GM19467 (cell line): ENCODE measurements at regions not wholly inside any gene's neighbourhood (a gene's known extent, or its start where the extent isn't known, plus 50 kb on each side); places are given as distances from the start of the nearest gene placed in this dataset.

Experiments used
- ATAC-seq: cut with Tn5 transposase; IDR thresholded peaks from one replicate; pipeline ENCODE4 v1.9.1; 2021; ENCODE audit warnings: mild to moderate bottlenecking, moderate library complexity; ENCODE audit not compliant: unreplicated experiment

DNA sequence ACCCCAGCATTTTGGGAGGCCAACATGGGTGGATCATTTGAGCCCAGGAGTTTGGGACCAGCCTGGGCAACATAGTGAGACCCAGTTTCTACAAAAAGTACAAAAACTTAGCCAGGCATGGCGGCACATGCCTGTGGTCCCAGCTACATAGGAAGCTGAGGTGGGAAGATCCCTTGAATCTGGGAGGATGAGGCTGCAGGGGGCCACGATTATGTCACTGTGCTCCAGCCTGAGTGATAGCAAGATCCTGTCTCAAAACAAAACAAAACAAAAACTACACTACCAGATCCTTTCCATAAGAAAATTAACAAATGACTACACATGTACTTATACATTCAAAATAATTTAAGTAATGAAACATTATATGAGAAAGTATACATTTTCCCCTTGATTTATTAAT is 116.4 kb upstream of the KLF6 start:
- ATAC-seq: no peak

DNA sequence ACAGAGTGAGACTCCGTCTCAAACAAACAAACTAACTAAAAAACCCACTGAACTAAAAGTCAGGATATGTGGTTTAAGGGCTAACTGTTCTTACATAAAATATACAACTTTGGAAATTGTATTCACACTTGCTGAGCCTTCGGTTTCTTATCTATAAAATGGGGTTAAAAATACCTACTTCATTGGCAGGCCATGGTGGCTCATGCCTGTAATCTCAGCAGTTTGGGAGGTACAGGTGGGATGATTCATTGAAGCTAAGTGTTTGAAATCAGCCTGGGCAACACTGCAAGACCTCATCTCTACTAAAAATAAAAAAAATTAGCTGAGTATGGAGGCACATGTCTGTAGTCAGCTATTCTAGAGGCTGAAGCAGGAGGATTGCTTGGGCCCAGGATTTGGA is 115.4 kb upstream of the KLF6 start:
- no peak for ATAC-seq

DNA sequence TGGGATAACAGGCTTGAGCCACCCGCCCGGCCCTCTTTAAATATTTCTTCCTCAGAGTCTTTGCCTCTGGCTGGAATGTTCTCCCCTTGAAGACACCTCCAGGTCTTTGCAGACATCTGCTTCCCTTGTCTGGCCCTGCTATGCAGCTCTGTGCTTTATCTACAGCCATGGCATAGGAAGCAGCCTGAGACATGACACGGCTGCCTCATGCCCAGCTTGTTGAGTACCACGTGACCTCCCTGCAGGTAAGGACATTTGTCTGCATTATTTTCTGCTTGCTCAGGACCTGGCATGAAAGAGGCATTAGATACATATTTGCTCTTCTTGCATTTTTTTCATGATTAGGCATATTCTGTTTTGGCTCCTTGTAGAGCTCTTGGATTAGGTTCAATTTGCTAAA is 113.8 kb upstream of the KLF6 start:
- ATAC-seq: no peak

DNA sequence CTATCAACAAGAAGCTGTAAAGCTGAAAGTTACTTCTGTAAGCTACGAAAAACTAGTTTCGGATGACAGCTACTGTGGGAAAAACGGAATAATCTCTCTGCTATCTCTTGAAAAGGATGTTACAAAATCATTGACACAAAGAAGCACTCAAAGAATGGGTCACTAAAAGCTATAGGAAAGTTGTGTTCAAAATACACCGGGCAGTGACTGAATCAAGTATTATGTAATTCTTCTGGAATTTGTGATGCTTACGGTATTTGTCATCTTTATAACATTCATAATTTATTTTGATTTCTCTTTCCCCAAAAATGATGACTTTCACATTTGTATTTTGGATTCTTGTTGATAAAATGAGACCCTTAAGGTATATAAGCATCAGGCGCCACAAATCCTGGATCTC is 112.1 kb upstream of the KLF6 start:
- no peak for ATAC-seq

DNA sequence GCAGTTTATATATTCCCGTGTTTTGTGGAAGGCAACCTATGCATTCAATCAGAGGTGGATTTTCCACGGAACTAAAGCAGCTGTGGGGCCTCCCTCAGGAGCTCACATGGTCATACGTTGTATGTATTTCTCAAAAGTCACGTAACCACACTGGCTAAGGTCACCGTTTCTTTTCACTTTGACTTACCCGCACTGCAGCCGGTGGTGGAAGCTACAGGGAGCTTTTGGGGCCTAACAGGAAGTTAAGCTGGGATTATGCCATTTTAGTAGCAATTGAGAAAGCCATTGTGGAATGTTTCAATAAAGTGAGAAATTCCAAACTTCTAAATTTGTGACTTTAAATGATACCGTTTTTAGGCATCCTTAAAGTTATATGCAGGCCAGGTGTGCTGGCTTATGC is 111.2 kb upstream of the KLF6 start:
- no peak for ATAC-seq

DNA sequence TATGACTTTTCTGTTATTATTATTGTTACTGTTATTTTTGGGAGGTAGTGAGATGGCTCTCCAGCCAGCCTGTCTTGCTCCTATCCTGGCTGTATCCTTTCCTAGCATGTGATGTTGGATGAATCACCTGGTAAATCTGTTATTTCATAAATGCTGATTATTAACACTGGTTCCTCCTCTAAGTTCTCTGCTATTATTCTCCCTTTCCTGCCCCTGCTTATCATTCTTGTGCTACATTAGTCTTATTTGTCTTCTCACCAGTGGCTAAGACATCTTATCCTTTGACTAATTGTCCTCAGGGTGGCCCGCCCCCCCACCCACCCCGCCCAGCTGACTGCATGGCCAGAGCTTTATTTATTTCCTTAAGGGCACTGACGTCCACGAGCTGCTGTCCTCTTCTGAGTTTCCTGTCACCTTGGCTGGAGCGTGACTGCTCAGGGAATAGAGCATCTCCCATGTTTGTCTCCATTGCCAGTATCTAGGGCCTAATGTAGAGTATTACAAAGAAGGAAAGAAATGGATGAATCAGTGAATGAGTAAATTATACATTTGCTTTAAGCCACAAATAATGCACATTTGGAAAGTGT is 110.1 kb upstream of the KLF6 start:
- ATAC-seq: no peak

DNA sequence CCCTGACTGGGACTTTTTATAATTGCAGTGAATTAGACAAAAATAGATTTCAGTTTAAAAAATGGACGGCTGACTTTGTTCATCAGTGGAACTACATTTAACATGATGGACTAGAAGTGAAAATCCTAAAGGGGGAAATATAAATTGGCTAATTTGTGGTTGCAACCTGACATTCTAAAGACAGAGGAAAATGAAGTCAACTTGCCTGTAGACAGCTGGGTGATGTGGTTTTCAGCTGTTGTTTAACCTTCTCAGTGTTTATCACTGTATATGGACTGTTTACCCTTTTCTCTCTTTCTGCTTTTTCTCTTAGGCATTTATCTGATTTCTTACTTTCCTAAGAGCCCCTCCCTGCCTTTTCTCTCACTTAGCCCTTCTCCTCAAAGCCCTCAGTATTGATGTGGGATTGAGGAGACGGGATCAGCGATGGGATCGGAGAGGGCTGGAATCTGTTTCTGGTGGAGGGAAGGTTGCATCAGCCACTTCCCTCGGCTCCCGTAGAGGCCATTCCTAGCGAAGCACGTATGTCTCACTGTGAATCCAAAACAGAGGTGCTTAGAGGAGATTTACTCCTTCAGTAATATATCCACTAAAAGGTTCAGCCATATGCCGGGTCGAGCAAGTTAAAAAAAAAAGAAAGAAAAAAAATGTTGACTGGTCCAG is 109.0 kb upstream of the KLF6 start:
- ATAC-seq: no peak

DNA sequence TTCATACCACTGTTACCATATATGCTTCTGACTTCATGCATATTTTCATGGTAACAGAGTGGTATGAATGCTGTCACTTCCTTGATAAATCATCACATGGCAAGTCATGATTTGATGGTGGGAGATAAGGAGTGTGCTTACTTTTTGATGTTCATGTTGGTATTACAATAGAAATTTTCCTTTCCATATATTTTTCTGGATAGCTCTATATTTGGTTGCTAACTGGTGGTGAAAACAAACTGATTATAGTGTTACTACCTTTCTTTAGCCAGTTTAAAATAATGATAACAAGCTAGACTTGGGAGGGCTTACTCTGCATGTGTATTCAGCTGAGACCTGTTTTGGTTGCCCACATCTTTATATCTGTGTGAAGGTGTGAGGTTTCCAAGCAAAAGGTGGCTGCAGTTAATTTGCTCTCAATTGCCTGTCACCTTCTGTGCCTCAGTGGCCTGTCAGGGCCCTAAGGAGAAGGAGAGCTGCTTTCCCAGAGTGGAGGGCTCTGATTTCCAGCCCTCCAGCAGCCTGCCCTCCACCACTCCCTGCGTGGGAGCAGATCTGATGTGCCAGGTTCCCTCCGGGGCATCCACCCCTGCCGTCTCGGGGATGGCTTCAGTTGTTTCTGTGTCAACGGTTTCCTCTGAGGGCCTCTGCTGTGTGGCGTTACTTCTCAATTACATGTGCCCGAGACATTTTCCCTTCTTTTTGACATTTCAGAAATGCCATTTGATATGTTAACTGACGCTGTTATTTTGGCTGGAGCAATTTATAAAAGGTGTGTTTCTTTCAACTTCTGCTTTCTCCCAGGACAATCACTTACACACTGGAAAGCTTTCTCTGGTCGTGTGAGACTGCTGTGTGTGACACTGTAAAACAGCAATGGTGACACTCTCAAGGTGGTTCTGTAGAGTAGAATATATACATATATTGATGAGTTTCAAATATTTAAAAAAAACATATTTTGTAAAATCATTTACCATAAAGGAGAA is 107.7 kb upstream of the KLF6 start:
- no peak for ATAC-seq

DNA sequence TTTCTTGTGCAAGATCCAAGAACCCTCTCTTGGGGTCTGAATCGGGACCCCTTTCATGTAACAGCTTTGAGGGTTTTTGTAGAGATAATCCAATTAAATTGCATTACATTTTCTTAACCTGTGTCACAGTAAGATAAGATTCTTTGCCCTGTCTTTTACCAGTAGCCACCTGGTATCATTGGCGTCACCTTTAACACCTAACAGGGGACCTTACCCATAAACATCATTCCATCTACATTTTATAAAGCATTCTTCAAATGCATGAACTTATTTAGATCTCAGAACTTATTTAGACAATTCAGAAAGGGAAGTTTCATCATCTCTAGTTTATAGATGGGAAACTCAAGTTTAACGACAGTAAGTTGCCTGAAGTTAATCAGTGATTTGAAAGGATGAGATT is 106.4 kb upstream of the KLF6 start:
- ATAC-seq: no peak

DNA sequence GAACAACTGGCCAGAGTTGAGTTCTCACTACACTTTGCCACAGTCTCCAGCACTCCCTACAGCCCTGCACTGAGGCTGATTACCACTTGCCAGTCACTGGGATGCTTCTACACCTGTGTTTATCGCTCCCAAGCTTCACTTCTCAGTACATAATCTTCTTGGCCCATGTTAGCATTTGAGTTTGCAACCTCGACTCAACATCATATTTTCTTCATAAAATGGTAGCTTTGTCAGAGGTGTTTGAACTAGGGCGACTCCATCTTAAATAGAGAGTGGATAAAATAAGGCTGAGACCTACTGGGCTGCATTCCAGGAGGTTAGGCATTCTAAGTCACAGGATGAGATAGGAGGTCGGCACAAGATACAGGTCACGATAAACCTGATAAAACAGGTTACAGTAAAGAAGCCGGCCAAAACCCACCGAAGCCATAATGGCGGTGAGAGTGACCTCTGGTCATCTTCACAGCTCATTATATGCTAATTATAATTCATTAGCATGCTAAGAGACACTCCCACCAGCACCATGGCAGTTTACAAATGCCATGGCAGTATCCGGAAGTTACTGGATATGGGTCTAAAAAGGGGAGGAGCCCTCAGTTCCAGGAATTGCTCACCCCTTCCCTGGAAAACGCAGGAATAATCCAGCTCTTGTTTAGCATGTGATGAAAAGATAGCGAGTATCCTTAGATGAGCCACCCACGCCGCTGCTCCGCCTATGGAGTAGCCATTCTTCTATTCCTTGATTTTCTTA is 105.8 kb upstream of the KLF6 start:
- ATAC-seq: no peak

DNA sequence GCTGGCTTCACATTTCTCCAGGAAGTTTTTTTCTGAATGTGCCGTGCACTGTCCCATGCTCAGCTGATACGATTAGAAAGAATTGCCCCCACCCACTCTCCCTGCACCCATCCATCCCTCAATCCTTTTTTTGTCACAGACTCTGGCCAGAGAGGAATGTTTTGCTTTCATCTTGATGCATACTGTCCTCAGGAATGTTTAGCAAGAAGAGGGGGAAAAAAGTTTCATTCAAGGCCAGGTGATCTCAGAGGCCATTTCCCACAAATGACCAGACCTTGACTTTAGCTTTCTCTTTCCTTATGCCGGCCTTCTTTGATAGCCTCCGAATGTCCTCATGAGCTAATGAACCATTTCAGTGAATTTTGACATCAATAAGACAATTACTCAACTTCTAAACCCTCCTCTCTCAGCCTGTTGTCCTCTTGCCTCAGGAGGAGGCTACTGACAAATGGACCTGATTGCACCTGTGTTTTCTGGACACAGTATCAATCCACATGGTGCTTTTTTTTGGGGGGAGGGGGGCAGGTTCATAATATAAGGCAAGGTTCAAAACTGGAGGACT is 105.0 kb upstream of the KLF6 start:
- no peak for ATAC-seq

DNA sequence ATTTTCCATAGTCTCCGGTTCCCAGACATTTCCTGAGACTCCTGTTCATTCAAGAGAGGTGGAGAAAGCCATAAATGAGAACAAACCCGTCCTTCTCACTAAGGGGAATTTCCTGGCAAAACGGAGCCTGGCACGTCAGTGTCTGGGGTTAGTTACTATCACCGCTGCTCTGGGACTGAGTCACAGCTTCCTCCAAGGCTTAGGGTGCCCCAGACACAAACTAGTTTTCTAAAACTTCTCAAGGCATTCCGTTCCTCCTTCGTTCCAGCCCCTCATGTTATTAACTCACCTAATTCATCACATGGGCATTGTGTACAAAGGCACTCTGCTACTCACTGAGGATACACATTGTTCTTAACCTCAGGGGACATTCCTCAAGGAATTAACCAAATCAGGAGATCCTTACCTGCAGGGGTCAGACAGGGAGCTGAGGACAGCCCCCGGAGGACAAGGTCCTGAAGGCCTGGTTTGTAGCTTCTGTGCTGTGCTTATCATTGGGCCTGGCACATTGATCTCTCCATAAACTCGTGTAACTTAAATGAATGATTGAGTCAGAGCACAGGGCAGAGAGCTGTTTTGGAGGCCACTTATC is 103.0 kb upstream of the KLF6 start:
- peak; percentile 52 for ATAC-seq

DNA sequence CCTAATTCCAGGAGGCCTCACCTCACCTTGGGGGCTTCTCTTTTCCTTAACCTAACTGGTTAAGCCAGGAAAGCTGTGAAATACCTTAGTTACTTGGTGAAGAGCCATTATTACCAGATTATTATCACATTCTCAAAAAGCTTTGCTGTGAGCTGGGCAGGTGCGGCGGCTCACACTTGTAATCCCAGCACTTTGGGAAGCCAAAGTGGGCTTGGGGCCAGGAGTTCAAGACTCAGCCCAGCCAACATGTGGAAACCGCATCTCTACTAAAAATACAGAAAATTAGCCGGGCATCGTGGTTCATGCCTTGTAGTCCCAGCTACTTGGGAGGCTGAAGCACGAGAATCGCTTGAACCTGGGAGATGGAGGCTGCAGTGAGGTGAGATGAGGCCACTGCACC is 102.4 kb upstream of the KLF6 start:
- no peak for ATAC-seq

DNA sequence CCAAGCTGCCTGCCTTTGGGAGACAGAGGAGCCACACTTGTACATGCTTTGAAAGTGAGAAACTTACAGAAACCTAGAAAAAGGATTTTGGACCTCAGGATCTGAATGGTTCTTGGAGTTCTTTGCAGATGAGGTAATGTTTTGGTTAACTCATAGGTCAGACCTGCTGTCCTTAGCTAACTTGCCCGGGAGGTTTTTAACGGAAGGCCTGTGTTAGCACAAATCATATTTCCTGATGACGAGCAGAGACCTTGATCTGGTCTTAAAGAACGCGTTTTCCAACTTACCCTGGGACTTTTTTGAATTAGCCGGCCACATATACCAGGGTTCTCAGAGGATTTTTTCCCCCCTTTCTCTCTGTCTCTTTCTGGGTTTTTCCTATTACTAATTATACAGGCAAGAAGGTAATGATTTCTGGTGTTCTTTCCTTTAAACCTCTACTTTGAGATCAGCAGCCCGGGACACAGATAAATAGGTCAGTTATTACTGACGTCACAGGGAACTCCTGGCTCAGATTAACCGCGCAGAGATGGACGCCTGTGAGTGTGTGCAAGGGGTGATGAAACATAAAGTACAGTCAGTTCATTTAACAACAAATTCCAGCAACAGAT is 101.7 kb upstream of the KLF6 start:
- ATAC-seq: no peak

DNA sequence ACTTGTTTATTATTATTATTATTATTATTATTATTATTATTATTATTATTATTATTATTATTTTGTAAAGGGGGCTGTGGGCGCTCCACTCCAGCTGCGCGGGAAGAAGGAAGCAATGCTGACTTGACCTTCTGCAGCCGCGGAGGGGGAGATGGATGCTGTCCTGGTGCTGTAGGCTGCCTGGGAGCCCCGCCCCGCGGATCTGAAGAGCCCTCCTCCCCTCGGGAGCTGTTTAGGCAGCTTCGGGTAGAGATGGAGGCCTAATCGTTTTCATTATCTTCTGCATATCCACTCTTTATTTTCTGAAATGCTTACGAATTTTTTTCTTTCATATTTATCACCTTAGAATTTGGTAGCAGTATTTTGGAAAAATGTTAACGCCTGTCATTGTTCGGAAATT is 101.2 kb upstream of the KLF6 start:
- ATAC-seq: no peak

DNA sequence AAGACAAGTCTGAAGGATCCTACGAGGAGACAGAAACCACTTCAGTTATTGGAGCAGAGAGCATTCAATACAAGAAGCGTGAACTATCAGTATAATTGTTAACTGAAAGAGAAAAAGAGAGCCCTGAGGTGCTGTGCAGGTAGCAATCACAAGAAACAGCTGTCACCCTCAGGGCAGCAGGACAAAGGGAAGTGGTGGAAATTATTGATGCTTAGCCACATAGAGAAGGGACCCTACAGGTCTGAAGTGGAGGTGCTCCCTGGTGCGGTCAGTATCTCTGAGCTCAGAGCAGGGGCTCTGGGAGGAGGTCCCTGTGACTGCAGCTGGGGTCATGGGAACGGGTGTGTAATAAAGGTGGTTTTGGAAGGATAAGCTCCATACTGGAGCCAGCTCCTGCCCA is 97.8 kb upstream of the KLF6 start:
- no peak for ATAC-seq

DNA sequence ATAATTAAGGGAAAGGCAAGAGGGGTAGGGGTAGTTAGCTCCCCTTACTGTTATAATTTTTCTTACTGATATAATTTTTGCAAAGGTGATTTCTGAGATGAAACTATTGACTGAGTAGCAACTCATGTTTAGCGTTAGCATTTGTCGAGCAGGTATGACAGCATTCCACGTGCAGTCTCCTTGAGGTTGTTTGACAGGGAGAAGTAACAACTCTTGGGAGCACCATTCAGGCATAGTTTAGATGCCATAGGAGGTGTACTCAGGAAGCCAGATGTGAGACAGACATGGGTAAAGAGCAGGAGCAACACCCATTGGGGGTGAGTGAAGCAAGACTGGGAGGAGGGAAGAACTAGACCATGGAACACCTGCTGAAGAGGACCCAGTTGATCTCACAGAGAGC is 96.6 kb upstream of the KLF6 start:
- ATAC-seq: no peak

DNA sequence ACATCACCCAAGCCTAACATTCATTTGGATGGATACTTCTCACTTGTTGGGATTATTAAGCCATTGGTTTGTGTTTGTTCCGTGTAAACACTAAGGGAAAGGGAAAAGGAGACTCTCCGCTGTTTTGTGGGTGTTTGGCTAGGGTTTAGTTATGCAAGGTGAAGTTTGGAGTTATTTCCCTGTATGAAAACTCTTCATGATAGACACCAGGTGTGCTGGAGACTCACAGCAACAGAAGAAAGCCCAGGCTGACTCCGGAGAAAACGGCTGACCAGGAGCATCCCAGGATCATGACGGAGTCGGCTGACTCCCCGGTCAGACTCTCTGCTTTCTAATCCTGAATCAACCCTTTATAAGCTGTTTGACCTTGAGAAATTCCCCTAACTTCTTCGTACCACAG is 94.1 kb upstream of the KLF6 start:
- no peak for ATAC-seq

DNA sequence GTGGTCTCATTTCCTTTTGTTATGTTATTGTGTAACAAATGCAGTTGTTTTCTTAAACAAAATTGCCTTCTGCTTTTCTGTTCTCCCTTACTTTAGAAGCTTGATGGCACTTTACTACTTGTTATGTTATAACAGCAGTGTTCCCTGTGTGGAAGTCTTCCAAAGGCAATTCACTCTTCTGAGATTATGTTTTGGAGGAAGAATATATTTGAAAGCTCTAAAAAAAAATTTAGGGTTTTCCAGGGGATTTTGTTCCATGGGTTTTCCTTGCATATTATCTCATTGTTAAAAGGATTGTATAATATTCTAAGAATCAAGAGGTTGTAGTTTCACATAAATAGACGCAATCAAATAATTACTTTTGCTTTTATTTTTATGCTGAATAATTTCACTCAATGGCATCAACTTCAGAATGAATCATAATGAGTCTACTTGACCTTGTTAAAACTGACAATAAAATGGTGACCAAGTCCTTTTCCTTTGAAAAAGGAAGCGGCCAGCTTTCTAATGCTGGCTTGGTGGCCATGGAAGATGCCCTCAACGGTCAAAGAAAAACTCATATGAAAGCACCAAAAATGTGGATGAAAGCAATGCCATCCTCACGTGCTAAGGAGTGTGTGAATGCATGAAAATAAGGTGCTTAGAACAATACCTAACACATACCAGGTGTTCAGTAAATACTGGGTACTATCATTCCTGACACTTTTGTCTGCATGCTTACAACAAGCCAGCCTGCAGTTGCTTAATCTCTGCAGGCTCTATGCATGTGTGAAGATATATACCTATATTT is 92.4 kb upstream of the KLF6 start:
- no peak for ATAC-seq
